SJCRH30 (cell line): ENCODE measurements at regions not wholly inside any gene's neighbourhood (a gene's known extent, or its start where the extent isn't known, plus 50 kb on each side); places are given as distances from the start of the nearest gene placed in this dataset.

Experiments
- DNase-seq, 2 experiments: peaks; one replicate each; pipeline ENCODE4 v3.0.0-alpha.2; 2015 to 2020
- H3K27ac ChIP-seq: fragments of 250-450 bp; sonication (Bioruptor Pico); 2 replicates; pipeline ENCODE4 v1.5.1; 2020; ENCODE audit warnings: mild to moderate bottlenecking, moderate library complexity
- H3K27me3 ChIP-seq: fragments of 250-450 bp; sonication (Bioruptor Pico); 2 replicates; pipeline ENCODE4 v1.5.1; 2020; ENCODE audit warnings: mild to moderate bottlenecking, moderate library complexity
- H3K36me3 ChIP-seq: fragments of 250-450 bp; sonication (Bioruptor Pico); 2 replicates; pipeline ENCODE4 v1.5.1; 2020; ENCODE audit warnings: mild to moderate bottlenecking, moderate library complexity
- H3K4me1 ChIP-seq: fragments of 250-450 bp; sonication (Bioruptor Pico); 2 replicates; pipeline ENCODE4 v1.5.1; 2020; ENCODE audit warnings: mild to moderate bottlenecking, moderate library complexity
- H3K4me3 ChIP-seq: fragments of 250-450 bp; sonication (Bioruptor Pico); 2 replicates; pipeline ENCODE4 v1.5.1; 2020; ENCODE audit warnings: mild to moderate bottlenecking, moderate library complexity
- H3K9me3 ChIP-seq: fragments of 250-450 bp; sonication (Bioruptor Pico); replicated peaks from 2 replicates; pipeline ENCODE4 v1.5.1; 2020; ENCODE audit warnings: mild to moderate bottlenecking, moderate library complexity

DNA sequence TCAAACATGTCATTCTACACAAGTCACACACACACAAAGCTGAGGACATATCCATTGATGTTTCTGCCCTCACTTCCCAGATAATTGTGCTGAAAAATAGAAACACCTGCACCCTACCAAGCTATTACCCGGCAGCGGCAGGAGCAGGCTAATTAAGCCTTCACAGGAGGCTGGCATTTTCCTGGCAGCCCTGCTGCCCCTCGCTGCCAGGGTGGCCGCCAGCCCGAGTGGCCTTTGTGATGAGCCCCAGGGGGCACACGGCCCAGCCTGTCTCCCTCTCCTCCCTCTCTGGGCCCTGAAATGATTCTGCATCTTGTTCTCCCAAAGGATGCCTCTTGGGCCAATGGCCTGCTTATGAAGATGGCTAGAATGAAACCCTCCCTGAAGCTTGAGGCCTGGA lies 76.2 kb upstream of the TP53I11 start:
- DNase-seq = no peak
- Histone ChIP-seq H3K27ac (no peak overlapping the region), H3K4me3 (no peak overlapping the region), H3K27me3 (peaks cover 22% of the 10 kb centered on the region; the same call in 1 of the 2 replicates), H3K4me1 (no peaks in the 10 kb centered on the region), H3K36me3 (no peaks in the 10 kb centered on the region), H3K9me3 (no peaks in the 10 kb centered on the region)

GRCh38 chr11:45027312-45027711 lies 76.6 kb upstream of the TP53I11 start:
- H3K27me3 ChIP-seq = peaks cover 22% of the 10 kb centered on the region; the same call in 1 of the 2 replicates
- H3K27ac ChIP-seq = no peak overlapping the region
- no peaks in the 10 kb centered on the region for H3K9me3 ChIP-seq

DNA sequence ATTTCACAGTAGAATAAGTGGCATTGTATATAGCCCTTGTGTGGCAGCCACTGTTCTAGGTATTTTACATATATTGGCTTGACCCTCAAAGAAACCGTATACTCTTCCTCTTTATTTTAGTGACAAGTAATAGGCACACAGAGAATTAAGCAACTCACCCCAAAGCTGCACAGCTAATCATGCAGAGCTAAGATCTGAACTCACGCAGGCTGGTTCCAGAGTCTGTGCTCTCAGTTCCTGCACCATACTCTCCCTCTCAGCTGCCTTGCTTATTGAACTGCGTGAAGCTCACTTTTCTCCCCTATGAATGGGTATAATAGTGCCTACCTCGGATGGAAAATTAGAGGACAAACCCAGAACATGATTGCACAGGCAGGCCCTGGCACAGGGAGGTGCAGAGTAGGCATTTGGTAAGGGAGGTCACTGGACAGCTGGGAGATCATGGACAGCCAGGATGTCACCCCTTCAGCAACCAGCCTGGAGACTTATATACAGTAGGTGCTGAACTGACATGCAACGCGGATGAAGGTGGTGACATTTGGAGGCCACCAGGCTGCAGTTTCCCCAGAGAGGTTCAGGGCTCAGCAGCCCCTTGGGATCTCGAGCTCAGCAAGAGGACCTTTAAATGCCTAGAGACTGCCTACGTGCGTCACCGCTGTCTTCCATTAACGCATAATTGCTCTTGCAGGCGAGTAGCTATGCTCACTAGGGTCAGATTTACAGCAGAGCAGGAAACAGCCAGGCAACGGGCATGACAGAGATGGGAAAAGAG lies 78.4 kb upstream of the TP53I11 start:
- DNase-seq = no peak
- Histone ChIP-seq H3K36me3 (no peaks in the 10 kb centered on the region), H3K9me3 (no peaks in the 10 kb centered on the region), H3K4me1 (no peaks in the 10 kb centered on the region), H3K27ac (no peak overlapping the region), H3K27me3 (peaks cover 20% of the 10 kb centered on the region; the same call in 1 of the 2 replicates), H3K4me3 (no peak overlapping the region)

More at GRCh38 chr11:45027312-45027711, 76.6 kb upstream of the TP53I11 start:
- DNase-seq = no peak
- no peaks in the 10 kb centered on the region for H3K4me1 ChIP-seq
- H3K36me3 ChIP-seq = no peaks in the 10 kb centered on the region
- no peak overlapping the region for H3K4me3 ChIP-seq

DNA sequence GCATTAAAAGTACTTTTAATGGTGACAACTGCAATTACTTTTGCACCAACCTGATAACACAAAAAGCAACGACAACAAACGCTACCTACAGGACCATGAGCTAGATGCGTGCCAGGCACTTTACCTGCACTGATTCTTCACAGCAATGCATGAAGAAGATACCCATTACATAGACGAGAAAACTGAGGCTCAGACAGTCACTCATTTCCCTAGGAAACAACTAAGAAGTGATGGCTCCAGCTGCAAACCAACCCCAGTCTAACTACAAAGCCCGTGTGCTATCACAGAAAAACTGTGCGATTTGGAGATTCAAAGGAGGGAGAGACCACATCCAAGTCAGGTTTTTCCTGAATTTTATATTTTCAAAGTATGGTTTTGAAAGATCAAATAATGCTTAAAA lies 80.1 kb upstream of the TP53I11 start:
- no peak for DNase-seq
- Histone ChIP-seq H3K4me1 (no peaks in the 10 kb centered on the region), H3K4me3 (no peak overlapping the region), H3K27ac (no peak overlapping the region), H3K9me3 (no peaks in the 10 kb centered on the region), H3K36me3 (no peaks in the 10 kb centered on the region), H3K27me3 (peaks cover 20% of the 10 kb centered on the region; the same call in 1 of the 2 replicates)

GRCh38 chr11:45031912-45032519 lies 81.3 kb upstream of the TP53I11 start:
- no peaks in the 10 kb centered on the region for H3K4me1 ChIP-seq
- H3K27me3 ChIP-seq = peaks cover 20% of the 10 kb centered on the region; the same call in 1 of the 2 replicates
- no peaks in the 10 kb centered on the region for H3K9me3 ChIP-seq
- no peak overlapping the region for H3K27ac ChIP-seq
- H3K36me3 ChIP-seq = no peaks in the 10 kb centered on the region
- H3K4me3 ChIP-seq = no peak overlapping the region
- no peak for DNase-seq

DNA sequence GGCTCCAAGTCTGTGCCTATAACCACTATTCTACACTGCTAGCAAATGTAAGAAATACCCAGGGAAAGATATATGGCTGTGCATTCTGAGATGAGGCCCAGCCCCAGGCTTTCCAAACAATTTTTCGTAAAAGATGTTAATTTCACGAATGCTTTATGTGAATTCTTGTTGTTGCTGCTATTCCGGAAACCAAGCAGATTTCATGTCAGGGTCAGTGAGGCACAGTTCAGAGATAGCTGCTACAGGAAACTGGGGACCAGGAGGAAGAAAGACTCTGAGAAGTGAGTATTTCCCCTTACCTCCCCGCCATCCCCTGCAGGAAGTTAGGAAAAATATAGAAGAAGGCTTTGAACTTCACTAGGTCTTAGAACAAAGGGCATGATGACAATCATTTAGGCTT lies 84.7 kb upstream of the TP53I11 start:
- DNase-seq = no peak
- no peak overlapping the region for H3K27ac ChIP-seq
- H3K9me3 ChIP-seq = no peaks in the 10 kb centered on the region
- no peaks in the 10 kb centered on the region for H3K4me1 ChIP-seq
- H3K36me3 ChIP-seq = no peaks in the 10 kb centered on the region
- peaks cover 5% of the 10 kb centered on the region; the same call in 1 of the 2 replicates for H3K27me3 ChIP-seq
- no peak overlapping the region for H3K4me3 ChIP-seq

- Histone ChIP-seq H3K9me3 (no peaks in the 10 kb centered on the region), H3K27me3 (0 out of 2 replicates have a peak, but pooled peaks cover 3% of the 10 kb centered on the region), H3K36me3 (no peaks in the 10 kb centered on the region), H3K4me3 (no peak overlapping the region), H3K27ac (no peak overlapping the region), H3K4me1 (no peaks in the 10 kb centered on the region)
- no peak for DNase-seq
Observed at GRCh38 chr11:45036010-45036409, 85.3 kb upstream of the TP53I11 start.

DNA sequence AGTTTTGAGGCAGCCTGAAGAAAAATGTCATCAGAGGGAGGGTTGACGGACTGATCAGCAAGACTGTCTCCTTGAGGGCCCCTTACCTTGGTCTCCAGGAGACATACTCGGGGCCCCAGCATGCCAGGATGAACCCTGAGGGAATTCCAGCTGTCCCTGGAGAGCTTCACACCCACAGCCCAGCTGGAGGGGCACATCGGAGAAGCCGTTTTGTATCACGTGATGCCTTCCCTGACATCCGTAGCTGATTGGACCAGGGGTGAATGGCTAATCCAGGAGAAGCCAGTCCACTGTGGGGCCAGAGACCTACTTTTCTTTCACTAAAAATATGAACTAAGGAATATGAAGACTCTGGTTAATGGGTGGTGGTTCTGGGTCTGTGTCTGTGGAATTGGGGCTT lies 86.0 kb upstream of the TP53I11 start:
- Histone ChIP-seq H3K27ac (no peak overlapping the region), H3K36me3 (no peaks in the 10 kb centered on the region), H3K4me1 (no peaks in the 10 kb centered on the region), H3K9me3 (no peaks in the 10 kb centered on the region), H3K27me3 (0 out of 2 replicates have a peak, but pooled peaks cover 3% of the 10 kb centered on the region), H3K4me3 (no peak overlapping the region)
- no peak for DNase-seq

DNA sequence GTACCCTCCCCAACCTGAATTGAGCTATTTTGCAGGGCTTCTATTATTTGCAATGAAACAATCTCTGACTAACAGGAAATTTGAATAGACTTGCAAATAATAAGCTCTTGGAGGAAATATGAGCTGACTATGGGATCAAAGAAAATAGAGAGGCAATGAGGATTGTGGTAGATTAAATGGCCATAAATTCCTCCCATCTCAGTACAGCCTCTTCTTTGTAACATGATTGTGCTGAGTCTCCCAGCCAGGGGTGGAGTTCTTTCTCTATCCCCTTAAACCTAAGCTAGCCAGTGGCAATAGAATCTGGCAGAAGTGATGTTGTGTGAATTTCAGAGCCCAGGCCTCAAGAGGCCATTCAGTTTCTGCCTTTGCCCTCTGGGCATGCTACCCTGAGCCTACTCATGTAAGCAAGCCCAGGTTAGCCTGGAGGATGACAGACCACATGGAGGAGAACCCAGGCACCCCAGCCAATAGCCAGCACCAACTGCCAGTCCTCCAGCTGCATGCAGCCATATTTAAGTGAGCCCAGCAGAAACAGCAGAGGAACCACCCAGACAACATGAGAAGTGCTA lies 86.8 kb upstream of the TP53I11 start:
- DNase-seq = no peak
- Histone ChIP-seq H3K4me3 (no peak overlapping the region), H3K9me3 (no peaks in the 10 kb centered on the region), H3K27me3 (peaks cover 3% of the 10 kb centered on the region; the same call in 1 of the 2 replicates), H3K36me3 (no peaks in the 10 kb centered on the region), H3K27ac (no peak overlapping the region), H3K4me1 (no peaks in the 10 kb centered on the region)

- no peak overlapping the region for H3K4me3 ChIP-seq
- no peak overlapping the region for H3K27ac ChIP-seq
- H3K9me3 ChIP-seq = no peaks in the 10 kb centered on the region
- DNase-seq = no peak
- H3K36me3 ChIP-seq = no peaks in the 10 kb centered on the region
- peaks cover 3% of the 10 kb centered on the region; the same call in 1 of the 2 replicates for H3K27me3 ChIP-seq
- H3K4me1 ChIP-seq = no peaks in the 10 kb centered on the region
Observed at GRCh38 chr11:45038923-45039322, 88.2 kb upstream of the TP53I11 start.

- Histone ChIP-seq H3K27ac (no peak overlapping the region), H3K4me1 (no peaks in the 10 kb centered on the region), H3K27me3 (peaks cover 7% of the 10 kb centered on the region; the same call in 1 of the 2 replicates), H3K4me3 (no peak overlapping the region), H3K9me3 (no peaks in the 10 kb centered on the region), H3K36me3 (no peaks in the 10 kb centered on the region)
- no peak for DNase-seq
Observed at GRCh38 chr11:45041596-45041995, 90.9 kb upstream of the TP53I11 start.

DNA sequence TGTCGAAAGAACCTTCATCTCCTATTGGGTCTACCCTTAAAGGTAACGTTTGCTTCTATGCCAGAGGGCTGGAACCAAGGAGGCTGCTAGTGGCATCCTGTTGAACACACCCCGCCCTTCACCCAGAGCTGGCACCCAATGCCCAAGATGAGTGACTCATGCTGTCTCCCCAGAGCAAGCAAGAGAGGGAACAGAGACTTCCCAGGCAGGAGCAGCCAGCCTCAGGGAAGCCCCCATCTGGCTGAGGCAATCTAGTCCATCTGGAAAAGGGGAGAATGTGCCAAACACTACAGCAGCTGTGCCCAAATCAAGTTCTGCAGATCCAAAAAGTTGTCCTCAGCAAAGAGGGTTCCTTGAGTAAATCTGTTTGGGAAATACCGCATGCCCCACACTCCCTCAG lies 91.9 kb upstream of the TP53I11 start:
- no peak for DNase-seq
- H3K9me3 ChIP-seq = no peaks in the 10 kb centered on the region
- peaks cover 7% of the 10 kb centered on the region; the same call in 1 of the 2 replicates for H3K27me3 ChIP-seq
- H3K4me3 ChIP-seq = no peak overlapping the region
- no peaks in the 10 kb centered on the region for H3K4me1 ChIP-seq
- no peak overlapping the region for H3K27ac ChIP-seq
- no peaks in the 10 kb centered on the region for H3K36me3 ChIP-seq

DNA sequence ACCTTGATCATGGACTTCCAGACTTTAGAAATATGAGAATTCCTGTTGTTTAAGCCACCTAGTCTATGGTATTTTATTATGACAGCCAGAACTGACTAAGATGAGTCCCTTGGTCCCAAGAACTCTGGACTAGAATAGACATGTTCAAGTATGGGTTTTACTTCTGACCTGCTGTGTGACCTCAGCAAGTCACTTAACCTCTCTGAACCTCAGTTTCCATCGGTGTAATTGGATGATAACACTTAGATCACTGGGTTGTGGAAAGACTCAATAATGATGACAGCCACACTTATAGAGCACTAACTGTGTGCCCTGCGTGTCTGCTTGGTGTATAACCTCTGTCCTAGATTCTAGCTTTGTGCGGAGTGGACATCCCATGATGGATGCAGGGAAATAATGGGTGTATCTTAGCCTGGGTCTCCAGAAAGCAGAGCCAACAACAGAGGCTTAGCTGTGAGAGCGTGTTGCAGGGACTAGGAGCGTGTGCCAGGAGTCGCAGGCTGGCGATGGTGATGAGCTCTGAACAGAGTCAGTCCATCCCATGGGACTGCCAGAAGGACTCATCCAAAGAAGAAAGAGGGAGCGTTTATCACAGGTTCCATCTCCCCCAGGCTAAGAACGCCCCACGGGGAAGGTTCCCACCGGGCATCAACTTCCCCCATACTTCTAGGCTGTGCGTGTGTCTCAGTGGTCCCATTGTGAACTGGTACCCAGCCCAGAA lies 93.2 kb upstream of the TP53I11 start:
- H3K27me3 ChIP-seq = peaks cover 7% of the 10 kb centered on the region; the same call in 1 of the 2 replicates
- no peaks in the 10 kb centered on the region for H3K36me3 ChIP-seq
- no peak for DNase-seq
- no peak overlapping the region for H3K4me3 ChIP-seq
- no peaks in the 10 kb centered on the region for H3K9me3 ChIP-seq
- H3K27ac ChIP-seq = no peak overlapping the region
- no peaks in the 10 kb centered on the region for H3K4me1 ChIP-seq

DNA sequence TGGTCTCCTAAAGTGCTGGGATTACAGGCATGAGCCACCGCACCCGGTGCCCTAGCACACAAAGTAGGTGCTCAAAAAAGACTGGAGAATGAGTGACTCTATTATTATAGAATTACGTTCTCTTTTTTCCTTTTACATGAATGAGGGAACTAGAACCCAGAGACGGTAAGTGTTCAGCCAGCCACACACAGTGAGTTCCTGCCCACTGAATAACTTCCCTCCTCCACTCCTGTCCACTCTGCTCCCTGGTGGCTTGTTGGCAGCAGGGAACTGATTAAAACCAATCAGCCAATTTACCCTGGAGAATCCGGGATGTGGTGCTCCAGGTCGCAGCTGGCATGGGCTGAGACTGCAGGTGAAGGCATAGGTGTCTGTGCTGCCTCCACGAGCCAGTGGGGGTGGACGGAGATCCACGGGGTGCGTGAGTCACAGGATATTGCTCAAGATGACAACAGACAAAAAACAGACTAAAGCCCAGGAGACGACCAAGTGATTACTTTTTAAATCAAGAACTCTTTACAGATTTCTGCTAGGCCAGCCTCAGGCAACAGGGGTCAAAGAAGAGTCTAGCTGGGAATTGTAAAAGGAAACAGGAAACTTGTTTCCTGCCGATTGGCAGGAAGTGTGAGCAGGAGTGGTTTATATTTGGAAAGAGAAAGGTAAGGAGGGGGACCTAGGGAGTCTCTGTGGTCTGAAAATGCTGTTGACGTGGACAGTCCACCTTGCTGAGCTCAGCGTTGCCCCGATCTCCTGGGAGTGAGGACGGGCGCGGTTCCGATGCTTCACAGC lies 95.2 kb upstream of the TP53I11 start:
- DNase-seq = no peak
- Histone ChIP-seq H3K27me3 (peaks cover 4% of the 10 kb centered on the region; the same call in 1 of the 2 replicates), H3K4me3 (no peak overlapping the region), H3K27ac (no peak overlapping the region), H3K9me3 (no peaks in the 10 kb centered on the region), H3K36me3 (no peaks in the 10 kb centered on the region), H3K4me1 (no peaks in the 10 kb centered on the region)
